GM19438 (cell line): ENCODE measurements at regions not wholly inside any gene's neighbourhood (a gene's known extent, or its start where the extent isn't known, plus 50 kb on each side); places are given as distances from the start of the nearest gene placed in this dataset.

Experiments
- ATAC-seq: cut with Tn5 transposase; IDR thresholded peaks from one replicate; pipeline ENCODE4 v1.9.1; 2021; ENCODE audit warnings: low read depth; ENCODE audit not compliant: unreplicated experiment

- no peak for ATAC-seq
These were observed 97.0 kb downstream of the MACIR start for GRCh38 chr5:103355579-103355978.

- ATAC-seq, result no peak
These were observed 95.9 kb downstream of the MACIR start for GRCh38 chr5:103354446-103354845.

GRCh38 chr5:103353581-103353980 is 95.0 kb downstream of the MACIR start:
- ATAC-seq, result no peak

GRCh38 chr5:103347716-103348423 is 89.3 kb downstream of the MACIR start:
- no peak for ATAC-seq

GRCh38 chr5:103346162-103346748 is 87.7 kb downstream of the MACIR start:
- ATAC-seq, result no peak

- ATAC-seq, result no peak
These were observed 86.9 kb downstream of the MACIR start for GRCh38 chr5:103345461-103345860.

GRCh38 chr5:103340717-103341388 is 82.3 kb downstream of the MACIR start:
- peak; percentile 99 for ATAC-seq

GRCh38 chr5:103340132-103340531 is 81.6 kb downstream of the MACIR start:
- ATAC-seq, result no peak

GRCh38 chr5:103336941-103337340 is 78.4 kb downstream of the MACIR start:
- no peak for ATAC-seq

GRCh38 chr5:103333376-103333775 is 74.8 kb downstream of the MACIR start:
- no peak for ATAC-seq

GRCh38 chr5:103330875-103331274 is 72.3 kb downstream of the MACIR start:
- ATAC-seq, result no peak
